ENCODE measurements at regions not wholly inside any gene's neighbourhood (a gene's known extent, or its start where the extent isn't known, plus 50 kb on each side); places are given as distances from the start of the nearest gene placed in this dataset.

DNA sequence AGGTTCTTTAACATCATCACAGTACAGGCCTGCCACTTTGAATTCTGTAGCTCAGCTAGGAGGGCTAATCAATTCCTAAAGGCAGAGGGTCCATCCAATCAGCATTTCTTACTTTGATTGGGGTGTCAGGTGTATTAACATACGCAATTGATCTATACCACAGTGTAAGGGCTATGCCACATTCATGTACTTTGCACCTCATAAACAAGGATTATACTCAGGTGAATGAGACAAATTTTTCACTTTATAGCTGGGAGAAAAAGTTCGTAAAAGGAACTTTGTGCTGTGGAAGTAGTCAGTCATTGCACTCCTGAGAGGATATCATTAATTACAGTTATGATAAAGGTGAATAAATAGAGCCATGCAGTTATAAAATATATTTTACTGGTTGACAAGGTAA is 119.9 kb upstream of the AHR start:
- DNase-seq (ENCODE audit: low read depth) = no peak

DNA sequence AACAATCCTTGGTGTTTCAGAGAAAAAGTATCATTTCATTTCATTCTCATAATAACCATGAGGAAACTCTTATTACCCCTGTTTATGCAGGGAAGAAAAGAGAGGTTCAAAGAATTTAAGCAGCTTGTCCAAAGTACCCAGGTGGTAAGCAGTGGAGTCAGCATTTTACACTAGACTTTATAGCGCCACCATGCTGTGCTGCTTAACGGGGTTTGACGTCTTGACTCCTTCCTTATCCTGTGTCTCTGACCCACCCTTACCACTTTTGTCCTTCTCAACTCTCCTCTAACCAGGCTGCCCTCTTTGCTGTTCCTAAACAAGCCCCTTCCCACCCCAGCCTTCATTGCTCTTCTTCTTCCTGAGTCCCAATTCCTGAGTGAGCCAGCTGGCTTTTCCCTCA is 117.0 kb upstream of the AHR start:
- DNase-seq (ENCODE audit: low read depth) = no peak

DNA sequence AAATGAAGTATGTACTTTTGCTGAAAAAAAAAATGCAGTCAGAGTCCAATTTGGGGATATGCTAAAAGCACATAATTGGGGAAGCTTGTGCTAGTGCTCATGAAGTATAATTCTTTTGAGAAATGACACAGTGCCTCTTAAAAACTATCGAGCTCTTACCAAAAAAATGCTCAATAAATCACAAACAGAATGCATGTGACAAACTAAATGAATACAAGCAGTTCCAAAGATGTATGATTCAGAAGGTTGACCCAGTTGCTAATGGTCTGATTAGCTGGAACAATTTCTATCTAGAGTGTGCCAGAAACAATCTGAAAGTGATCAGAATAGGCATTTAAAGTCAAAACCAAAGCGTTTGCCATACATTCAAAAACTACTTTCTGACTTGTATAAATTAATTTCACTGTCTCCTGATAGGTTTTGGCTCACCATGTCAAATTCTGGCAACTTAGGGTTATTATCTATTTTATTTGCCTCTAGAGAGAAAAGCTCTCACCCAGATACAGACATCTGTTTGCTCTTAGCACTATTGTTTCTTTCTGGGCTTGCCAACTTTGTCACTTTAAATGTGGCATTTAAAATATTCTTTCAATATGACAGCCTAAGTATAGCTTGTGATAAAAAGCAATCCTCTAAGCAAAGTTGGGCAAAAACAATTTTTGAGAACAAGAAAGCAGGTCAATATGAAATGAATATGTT is 114.7 kb upstream of the AHR start:
- DNase-seq (ENCODE audit: low read depth) = no peak

DNA sequence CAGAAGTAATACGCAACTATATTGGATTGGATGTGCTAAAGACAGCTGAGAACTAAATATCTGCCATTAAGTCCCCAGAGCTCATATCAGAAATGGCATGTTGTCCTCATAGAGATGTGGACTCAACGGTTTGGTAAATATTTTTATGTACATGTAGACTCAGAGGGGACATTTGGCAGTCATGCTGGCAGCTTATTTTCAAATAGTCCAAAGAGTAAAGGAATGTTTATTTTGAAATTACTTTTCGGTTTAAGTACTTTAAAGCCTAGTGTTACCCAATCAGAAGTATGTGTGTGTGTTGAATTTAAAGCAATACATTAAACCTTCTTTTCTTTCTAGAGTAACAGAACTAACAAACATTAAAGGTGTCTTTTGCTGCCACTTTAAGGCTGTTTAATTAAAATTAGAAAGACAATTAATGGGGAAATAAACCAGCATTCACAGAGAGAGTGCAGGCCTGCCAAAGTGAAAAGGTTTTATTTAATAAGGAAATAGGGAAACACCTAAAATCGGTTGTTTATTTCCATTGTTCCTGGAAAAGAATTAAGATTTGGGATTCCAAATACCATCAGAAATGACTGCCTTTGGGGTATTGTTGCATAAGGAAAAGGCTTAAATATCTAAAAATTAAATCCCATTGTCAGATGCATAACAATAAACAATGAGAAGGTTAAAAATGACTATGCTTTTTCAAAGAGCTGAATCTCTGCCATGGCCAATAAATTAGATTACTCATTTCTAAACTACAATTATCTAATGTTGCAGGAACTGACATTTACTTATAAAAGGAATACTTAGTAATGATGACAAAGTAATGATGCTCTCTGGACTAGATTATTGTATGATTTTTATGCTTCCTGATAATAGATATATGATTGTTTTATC is 113.4 kb upstream of the AHR start:
- no peak for DNase-seq (ENCODE audit: low read depth)

DNA sequence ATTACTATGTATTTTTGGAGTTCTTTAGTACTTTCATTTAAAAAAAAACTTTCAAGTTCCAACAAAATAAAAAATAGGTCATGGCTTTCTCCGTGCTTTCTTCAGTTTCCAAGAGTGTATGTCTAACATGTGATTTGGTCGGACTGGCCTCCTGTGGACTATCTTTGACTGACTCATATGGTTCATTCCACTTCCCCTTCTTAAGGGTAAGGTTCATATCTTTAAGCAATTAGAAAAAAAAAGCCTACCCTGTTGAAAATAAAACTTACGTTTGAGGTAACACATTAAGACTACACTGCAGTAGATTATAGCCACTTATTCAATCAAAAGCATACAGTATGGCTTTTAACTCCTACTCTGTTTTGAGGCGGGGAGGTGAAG is 112.8 kb upstream of the AHR start:
- DNase-seq (ENCODE audit: low read depth) = no peak

DNA sequence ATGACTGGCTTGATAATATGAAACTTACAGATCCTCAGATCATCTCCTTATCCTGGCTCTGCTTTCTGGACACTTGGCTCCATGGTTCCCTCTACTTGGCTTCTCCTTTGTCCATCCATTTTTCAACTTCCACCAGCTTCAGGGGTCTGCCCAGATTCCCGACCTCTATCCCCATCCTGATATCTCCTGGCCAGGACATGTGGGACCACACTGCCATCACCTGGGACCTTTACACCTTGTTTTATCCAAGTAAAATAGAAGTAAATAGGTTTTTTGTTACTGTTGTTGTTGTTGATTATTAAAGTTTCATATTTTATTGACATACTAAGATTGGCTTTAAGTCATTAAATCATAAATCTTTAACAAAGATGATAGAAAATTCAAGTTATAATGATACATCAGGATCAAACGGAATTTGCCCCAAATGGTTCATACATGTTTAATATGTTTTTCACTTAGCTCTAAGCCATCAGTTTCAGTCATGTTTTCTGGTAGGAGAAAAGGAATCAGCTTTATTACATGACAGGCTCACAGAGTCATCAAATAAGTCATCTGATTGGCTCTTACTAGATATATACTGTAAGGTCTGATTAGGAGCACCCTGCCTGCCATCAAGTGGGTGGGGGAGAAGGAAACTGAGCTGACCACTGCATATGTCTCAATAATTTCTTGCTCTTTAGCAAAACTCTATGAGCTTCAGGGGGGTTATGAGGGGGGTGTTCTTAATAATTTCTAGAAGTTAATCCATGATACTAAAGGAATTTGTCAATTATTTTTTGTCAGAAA is 111.5 kb upstream of the AHR start:
- no peak for DNase-seq (ENCODE audit: low read depth)

DNA sequence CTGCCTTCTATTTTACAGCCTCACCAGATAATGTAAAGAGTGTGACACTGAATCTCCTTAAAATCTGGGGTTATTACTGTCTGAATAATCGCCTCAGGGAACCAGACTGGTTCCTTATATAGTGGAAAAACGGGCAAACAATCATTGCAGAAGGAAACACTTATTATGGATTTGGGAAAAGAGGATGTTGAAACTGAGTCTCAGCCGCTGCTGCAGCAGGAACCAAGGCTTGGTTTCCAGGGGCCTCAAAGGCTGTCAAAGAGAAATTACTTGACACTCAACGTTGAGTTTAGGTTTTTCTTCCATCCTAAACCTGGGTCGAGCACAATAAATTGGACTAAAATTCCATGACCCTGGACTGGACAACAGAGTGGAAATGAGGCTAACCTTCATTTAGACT is 103.8 kb upstream of the AHR start:
- no peak for DNase-seq (ENCODE audit: low read depth)

DNA sequence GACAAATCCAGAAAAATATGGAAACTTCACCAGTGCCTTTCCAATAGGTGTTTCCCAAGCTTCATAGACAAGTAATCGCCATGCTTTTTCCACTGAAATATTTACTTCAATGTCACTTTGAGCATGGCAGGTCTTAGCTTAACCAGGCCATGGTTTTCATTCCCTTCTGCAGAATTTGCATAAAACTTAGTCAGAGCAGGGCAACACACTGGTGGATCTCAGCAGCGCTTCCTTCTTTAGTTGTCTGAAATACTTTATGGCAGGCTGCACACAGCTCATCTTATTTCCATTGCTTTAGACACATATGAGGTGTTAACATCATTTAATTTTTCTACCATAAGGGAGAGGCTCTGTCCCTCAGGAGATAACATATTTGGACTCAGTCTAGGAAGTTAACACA is 102.9 kb upstream of the AHR start:
- no peak for DNase-seq (ENCODE audit: low read depth)

DNA sequence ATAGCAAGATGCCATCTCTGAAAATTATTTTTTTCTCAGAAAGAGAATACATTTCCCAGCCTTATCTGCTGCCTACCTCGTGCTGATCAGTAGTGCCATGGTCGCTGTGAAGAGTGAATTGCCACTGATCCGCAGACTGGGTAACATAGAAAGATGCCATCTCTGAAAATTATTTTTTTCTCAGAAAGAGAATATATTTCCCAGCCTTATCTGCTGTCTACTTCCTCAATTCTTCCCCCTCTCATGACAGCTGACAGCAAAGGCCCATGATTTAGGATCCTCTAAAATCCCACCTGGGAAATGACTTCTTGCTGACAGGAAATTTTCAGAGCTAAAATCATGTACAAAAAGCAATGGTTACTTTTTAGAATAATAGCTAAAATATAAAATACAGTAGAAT is 92.5 kb upstream of the AHR start:
- no peak for DNase-seq (ENCODE audit: low read depth)

DNA sequence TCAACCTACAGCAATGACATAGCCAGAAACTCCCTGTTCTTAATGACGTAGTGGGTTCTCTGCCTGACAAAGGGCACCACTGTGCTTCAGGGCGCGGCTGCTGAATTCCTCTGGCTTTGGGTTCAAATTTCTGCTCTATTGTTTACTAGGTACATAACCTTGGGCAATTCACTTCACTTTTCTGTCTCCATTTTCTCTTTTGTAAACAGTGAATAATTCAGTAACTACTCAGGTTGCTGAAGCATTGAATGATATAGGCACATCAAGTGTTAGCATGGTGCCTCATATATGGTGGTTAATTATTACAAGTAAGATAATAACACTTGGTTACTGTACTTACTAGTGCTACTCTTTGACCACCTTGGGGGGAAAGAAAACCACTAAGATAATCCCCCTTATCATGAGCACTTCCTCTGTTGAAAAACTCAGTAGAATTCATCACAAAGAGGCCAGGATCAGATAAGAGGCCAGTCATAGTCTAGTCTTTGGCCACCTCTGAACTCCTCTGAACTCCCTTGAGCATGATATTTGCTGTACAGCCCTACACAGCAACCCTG is 92.0 kb upstream of the AHR start:
- DNase-seq (ENCODE audit: low read depth) = peak; percentile 44

DNA sequence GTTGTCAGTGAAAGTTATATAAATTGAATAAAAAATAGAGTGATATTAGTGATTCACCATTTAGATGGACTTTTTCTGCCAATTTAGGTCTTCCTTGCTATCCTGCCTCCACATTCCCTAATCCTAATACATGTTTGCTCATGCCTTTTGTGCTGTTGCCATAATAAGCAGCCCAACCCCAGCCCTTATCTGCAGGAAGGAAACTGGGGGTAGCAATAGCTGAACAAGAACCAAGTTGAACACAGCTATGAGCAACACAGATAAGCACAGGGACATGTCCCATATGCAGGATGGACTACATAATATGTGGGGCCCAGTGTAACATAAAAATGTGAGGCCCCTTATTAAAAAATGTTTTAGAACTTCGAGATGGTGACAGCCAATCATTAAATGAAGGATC is 91.2 kb upstream of the AHR start:
- DNase-seq (ENCODE audit: low read depth) = peak; percentile 42

DNA sequence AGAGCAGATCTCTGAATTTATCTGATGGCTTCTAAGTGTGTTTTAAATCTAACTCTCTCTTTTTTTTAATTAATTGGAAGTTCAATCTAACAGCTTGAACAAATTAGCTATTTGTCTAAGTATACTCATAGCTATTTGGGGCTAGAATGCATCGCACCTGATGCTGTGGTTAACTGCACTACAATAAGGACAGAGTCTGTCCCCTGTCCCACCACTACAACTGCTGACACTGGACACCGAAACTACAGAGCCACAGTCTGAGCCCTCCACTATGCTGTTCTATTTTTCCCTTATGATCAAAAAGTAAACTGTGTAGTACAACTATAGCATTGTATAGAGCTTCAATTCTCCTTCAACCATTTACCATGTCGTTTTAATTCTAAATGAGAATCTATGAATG is 89.4 kb upstream of the AHR start:
- DNase-seq (ENCODE audit: low read depth) = no peak

DNA sequence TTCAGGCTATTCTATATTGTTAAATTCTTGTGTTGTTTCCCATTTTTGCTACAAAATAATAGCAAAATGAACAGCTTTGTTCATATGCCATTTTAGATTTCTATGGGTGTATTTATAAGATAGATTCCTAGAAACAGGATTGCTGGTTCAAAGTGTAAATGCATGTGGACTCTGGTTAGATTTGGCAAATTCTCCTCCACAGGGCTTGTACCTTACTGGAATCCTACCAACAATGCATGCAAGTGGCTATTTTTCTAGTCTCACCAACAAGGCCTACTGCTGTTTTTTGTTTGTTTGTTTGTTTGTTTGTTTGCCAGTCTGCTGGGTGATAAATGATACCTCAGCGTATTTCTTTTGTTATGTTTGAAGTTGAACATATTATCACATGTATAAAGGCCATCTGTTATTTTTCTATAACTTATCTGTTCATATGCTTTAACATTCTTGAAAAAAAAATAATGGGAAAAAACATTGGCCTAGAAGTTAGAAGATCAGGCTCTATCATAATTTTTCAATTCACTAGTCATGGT is 87.1 kb upstream of the AHR start:
- DNase-seq (ENCODE audit: low read depth) = no peak

DNA sequence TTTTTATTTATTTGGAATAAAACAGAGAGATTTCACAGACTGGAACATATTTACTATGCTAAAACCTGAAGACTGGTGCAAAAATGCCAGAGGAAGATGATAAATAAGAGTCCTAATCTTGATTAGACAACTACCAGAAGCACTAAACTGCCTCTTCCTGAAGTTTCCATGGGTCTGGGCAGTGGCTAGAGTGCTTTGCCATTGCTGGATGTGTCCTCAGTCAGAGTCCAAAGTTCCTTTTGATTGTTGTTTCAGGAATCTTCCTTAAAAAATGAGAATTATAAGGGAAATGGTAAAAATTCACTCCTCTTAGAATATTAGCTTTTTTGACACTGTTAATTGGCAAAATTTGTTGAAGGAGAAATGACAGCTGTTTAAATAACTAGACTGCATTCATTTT is 86.3 kb upstream of the AHR start:
- DNase-seq (ENCODE audit: low read depth) = no peak

DNA sequence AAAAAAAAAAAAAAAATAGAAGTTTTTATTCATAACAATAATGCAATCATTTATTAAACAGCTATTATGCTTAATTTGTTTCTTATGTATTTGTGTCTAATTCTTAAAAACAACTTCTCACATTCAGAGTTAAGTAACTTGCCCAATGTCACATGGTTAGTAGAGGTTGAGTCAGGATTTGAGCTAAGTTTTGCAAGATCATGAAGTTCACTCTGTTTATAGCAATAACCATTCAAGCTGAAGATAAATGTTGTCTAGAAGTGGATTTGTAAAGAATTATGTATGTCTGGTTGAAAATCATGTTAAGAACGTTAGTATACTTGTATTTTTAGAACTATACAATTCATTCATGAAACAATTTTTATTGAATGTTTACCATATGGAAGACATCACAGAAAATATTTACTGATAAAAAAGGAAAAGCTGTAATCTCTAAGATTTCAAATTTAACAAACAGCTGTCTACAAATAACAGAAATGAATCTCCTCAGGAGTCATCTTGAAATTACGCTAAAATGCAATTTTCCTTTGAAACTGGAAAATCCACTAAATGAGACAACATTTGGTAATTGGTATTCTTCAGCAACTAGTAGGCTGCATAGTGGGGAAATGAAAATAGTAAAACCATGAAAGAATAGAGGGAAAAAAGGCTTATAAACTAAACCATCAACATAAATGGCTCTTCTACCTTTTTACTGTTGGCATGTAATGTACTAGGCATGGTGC is 70.5 kb upstream of the AHR start:
- no peak for DNase-seq (ENCODE audit: low read depth)

DNA sequence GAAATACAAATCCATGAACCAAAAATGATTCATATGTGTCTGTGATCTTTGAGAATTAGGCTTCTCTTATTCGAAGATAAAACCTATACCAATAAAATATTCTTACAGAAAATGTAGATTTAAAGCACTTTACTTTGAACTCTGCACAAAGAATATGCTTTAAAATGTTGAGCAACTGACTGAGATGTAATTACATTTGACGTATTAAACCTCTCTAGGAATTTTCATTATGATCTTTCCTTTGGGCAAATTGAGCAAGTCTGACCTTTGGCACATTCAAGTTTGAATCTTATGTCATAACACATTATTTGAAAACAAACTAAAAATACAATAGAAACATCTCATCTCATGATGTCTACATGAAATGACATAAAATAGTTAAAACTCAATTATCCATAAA is 69.2 kb upstream of the AHR start:
- no peak for DNase-seq (ENCODE audit: low read depth)

DNA sequence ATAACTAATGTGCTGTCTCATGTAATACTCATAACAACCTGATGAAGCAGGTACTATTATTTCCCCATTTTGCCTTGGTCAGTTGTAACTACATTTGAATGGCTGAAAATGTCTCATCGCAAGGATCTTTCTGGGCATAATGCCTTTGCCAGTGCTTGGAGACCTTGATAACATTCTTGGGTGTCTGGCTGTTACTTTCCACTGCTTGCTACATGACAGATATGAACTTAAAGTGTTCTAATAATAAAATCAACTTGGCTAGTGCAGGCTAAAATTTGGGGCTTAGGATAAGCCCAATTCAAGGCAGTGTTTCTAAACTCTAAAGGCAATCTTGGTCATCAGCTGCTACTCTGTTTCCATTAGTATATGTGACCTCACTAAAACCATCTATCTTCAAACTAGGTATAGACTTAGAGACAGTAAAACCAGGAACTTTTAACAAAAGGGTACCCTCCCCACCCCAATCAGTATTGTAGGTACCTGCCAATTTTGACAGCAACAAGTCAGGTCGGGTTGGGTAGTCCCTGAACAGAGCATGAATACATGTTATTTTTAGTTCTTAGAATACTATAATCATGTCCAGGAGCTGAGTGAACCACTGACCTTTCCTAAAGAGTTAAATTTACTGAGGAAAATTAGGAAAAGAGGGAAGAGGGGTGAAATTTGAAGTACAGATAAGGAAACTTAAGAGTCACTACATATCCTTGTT is 68.2 kb upstream of the AHR start:
- no peak for DNase-seq (ENCODE audit: low read depth)

DNA sequence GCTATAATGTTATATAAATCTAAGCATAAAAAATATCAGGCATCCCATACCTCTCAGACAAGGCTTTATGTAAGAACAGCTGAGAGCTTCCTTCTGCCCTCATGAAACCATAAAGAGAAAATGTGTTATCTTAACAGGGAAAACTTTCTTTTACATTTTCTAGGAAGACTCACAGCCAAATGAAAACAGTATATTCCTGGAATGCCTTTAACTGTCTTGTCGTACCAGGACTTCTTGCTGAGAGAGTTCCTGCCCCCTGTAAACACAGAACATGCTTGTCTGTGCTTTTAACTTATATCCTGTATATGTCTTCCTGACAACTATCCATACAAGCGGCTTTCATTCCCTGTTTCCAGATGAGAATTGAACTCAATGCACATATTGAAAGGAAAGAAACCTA is 64.8 kb upstream of the AHR start:
- peak; percentile 3 for DNase-seq (ENCODE audit: low read depth)

DNA sequence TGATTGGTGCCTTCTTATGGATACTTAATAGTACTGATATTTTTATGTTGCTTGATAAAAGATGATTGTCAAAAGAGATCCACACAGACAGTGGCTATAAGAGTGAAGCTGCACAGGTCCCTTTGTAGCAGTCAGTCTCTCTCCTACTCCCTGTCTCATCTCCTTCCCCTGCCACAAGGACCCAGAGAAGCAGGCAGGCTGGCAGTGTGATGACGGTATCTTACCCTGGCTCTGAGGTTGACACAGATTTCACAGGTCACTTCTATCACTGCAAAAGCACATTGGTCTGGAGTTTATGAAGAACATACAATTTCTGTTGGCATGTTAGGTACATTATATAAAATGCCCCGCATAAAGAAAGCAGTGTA is 64.4 kb upstream of the AHR start:
- no peak for DNase-seq (ENCODE audit: low read depth)

DNA sequence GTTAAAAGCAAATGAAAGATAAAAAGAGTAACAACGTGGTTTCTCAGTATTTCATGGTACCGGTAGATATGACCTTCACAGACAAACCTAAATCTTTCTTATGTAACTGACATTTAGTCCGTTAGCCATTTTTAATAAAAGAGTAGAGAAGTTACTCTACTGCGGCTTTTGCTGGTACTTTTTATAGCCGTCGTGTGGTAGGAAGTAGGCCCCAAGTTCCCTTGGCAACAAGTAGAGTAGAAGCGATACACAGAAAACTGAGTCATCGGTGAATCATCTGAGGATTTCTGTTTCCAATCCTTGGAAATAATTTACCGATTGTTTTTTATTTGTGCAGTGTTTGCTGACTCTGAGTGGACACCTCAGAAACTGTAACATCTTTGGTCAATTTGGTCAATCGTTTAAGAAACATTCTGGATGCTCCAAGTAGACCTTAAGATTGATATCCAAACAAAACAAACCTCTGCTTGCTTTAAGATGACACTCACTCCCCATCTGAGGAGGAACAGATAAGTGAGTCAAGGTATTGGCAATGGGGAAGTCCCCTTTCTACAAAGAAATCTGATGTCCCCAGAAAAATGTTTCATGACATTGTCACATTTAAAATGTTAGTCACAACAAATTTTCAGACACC is 63.9 kb upstream of the AHR start:
- DNase-seq (ENCODE audit: low read depth) = peak; percentile 8

DNA sequence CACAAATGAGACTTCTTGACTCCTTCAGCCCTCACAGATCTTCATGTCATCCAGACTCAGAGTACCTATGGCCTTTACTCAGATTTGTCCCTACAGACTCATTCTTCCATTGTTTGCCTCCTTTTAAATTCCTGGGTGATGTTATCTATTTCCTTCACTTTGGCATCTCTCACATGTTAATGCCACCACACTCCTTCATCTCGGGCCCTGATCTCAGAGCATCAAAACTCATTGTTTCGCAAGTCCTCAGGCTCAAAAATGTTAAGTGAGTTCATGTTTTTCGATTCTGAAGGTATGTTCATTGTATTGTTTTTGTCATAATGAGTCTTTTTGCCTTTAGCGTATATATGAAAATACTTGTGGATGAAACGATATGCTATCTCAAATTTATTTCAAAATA is 62.3 kb upstream of the AHR start:
- no peak for DNase-seq (ENCODE audit: low read depth)
